Left lobe of liver (tissue), 2 donors: ENCODE measurements at regions not wholly inside any gene's neighbourhood (a gene's known extent, or its start where the extent isn't known, plus 50 kb on each side); places are given as distances from the start of the nearest gene placed in this dataset.
"Not testable (repeated sequence)": the region's sequence is repeated elsewhere in the genome, so short reads cannot be mapped to it uniquely, and the experiment has no call there.

Source experiments
- ATAC-seq: fragments of 200-7000 bp; cut with Tn5 transposase; one replicate; pipeline ENCODE4 v1.9.1; 2020; ENCODE audit warnings: mild to moderate bottlenecking, moderate library complexity
- DNase-seq: peaks from one replicate; pipeline ENCODE4 v3.0.0-alpha.2; 2020; ENCODE audit warnings: low spot score
- donor health status: DM: no; HTN: no; CAD: no; lungs with moderate emphysema.
- donor health status: DM: no; HTN: yes; CAD: no.

GRCh38 chr16:51985126-51985525, 561.8 kb downstream of the TOX3 start:
- ATAC-seq (no peak), DNase-seq (no peak)

GRCh38 chr16:51984395-51984794, 562.5 kb downstream of the TOX3 start:
- no peak for ATAC-seq
- no peak for DNase-seq

- DNase-seq (peak; percentile 54), ATAC-seq (peak; percentile 77)
Observed at GRCh38 chr16:51982715-51983680, 563.9 kb downstream of the TOX3 start.

GRCh38 chr16:51981725-51982124, 565.2 kb downstream of the TOX3 start:
- peak; percentile 73 for DNase-seq
- peak; percentile 74 for ATAC-seq

- ATAC-seq, DNase-seq: not testable (repeated sequence)
Observed at GRCh38 chr16:51977506-51977905, 569.4 kb downstream of the TOX3 start.

- ATAC-seq (no peak), DNase-seq (no peak)
Observed at GRCh38 chr16:51971184-51971583, 575.8 kb downstream of the TOX3 start.

GRCh38 chr16:51968749-51969148, 578.2 kb downstream of the TOX3 start:
- ATAC-seq (no peak), DNase-seq (no peak)

- no peak for ATAC-seq
- no peak for DNase-seq
Observed at GRCh38 chr16:51967646-51968045, 579.3 kb downstream of the TOX3 start.

- DNase-seq = no peak
- ATAC-seq = no peak
Observed at GRCh38 chr16:51960931-51961330, 586.0 kb downstream of the TOX3 start.

GRCh38 chr16:51953286-51953985, 593.5 kb downstream of the TOX3 start:
- ATAC-seq (no peak), DNase-seq (no peak)

GRCh38 chr16:51952500-51952899, 594.4 kb downstream of the TOX3 start:
- no peak for ATAC-seq

GRCh38 chr16:51951668-51952298, 595.2 kb downstream of the TOX3 start:
- DNase-seq (no peak), ATAC-seq (no peak)

More at GRCh38 chr16:51952500-51952899, 594.4 kb downstream of the TOX3 start:
- no peak for DNase-seq

- DNase-seq (no peak), ATAC-seq (no peak)
Observed at GRCh38 chr16:51950118-51950780, 596.7 kb downstream of the TOX3 start.

GRCh38 chr16:51949282-51949681, 597.7 kb downstream of the TOX3 start:
- DNase-seq = no peak
- ATAC-seq = no peak

GRCh38 chr16:51941412-51941811, 605.5 kb downstream of the TOX3 start:
- ATAC-seq (no peak), DNase-seq (no peak)

- ATAC-seq = no peak
- no peak for DNase-seq
Observed at GRCh38 chr16:51940183-51940582, 606.8 kb downstream of the TOX3 start.

GRCh38 chr16:51939378-51939871, 607.5 kb downstream of the TOX3 start:
- ATAC-seq (no peak), DNase-seq (no peak)

GRCh38 chr16:51938861-51939260, 608.1 kb downstream of the TOX3 start:
- ATAC-seq (no peak), DNase-seq (no peak)

- ATAC-seq (no peak), DNase-seq (no peak)
Observed at GRCh38 chr16:51937771-51938170, 609.2 kb downstream of the TOX3 start.

GRCh38 chr16:51936846-51937245, 610.1 kb downstream of the TOX3 start:
- ATAC-seq = no peak
- DNase-seq = no peak

GRCh38 chr16:51932317-51932716, 614.6 kb downstream of the TOX3 start:
- ATAC-seq = no peak

More at GRCh38 chr16:51932317-51932716, 614.6 kb downstream of the TOX3 start:
- no peak for DNase-seq
